GM21423 (cell line): ENCODE measurements at regions not wholly inside any gene's neighbourhood (a gene's known extent, or its start where the extent isn't known, plus 50 kb on each side); places are given as distances from the start of the nearest gene placed in this dataset.
"Not testable (repeated sequence)": the region's sequence is repeated elsewhere in the genome, so short reads cannot be mapped to it uniquely, and the experiment has no call there.

Experiments used
- ATAC-seq: cut with Tn5 transposase; IDR thresholded peaks from one replicate; pipeline ENCODE4 v1.9.1; 2021; ENCODE audit warnings: mild to moderate bottlenecking, moderate library complexity; ENCODE audit not compliant: unreplicated experiment

- no peak for ATAC-seq
Measured at GRCh38 chr12:126910570-126910969, 1356.4 kb upstream of the TMEM132C start.

DNA sequence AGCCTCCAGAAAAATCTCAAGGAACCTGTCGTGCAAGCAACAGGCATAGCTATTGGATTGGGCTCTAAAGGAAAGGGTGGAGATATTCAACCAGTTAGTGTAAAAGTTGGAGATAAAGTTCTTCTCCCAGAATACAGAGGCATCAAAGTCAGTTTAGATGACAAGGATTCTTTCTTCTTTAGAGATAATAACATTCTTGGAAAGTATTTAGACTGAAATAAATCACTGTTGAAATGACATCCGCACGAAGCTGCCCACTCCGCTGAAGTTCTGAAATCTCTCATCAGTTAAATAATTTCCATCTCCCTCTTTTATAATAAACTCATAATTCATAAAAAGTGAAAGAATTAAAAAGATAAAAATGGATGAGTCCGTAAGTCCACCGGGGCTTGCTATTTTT, 1354.9 kb upstream of the TMEM132C start:
- no peak for ATAC-seq

DNA sequence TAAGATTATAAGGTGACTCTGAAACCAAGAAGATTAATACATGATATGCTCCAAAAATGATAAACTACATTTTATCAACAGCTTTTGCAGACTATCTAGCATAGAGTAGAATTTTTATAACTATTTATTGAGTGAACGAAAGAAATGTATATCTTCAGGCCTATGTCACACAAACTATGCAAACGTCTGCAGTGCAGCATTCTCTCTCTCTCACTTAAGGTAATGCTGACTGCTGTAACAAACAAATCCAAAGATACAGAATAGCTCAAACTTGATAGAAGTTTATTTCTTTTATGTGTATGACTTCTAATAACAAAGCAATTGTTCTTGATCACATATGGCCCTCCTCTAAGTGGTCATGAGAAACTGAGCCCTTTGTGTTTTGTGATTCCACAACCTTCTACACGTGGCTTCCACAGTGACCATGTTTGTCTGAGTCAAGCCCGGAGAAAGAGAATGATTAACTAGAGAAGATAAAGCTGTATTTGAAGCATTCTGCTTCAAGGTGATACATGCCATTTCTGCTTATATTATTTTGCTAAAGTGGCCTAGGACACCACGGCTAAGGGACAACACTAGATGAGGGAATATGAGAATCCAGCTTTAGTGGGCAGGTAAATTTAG, 1352.7 kb upstream of the TMEM132C start:
- no peak for ATAC-seq

GRCh38 chr12:126915309-126915708, 1351.7 kb upstream of the TMEM132C start:
- no peak for ATAC-seq

DNA sequence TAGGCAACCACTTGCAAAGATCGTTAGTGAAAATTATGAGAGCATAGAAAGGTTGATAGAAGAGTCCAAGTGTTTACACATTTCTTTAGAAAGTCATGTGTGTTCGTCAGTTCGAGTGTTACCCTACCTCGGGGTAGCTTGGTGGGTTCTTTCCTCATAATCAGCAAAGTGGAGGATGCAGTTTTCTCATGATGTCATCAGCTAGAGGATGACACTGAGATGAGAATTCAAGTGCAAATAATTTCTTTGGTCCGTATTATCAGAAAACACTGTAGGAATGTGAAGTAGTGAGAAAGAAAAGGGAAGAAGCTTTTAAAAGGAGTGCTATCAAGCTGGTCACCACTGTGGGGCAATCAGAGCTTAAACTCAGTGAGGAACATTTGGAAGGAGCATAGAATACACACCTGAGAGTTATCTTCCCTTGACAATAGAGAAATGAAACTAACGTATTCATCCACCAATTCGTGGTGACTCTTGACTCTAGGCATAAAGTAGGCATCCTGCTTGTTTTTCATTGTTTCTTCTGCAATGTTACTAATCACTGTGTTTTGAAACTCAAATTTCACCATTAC, 1340.9 kb upstream of the TMEM132C start:
- no peak for ATAC-seq

DNA sequence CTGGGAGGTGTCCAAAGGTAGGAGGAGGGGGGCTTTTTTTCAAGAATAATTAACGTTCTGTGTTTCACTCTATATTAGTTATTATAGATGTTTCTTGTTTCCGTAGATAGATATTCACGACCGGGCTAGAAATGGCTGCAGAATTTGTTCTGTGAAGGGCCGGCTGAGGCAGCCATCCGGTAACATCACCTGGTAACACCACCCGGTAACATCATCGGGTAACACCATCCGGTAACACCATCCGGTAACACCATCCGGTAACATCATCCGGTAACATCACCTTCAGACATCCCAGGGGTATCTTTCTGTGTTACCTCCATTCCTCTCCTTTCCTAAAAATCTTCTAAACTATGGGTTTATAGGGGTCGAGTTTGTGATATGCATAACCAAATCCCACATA, 1336.7 kb upstream of the TMEM132C start:
- no peak for ATAC-seq

DNA sequence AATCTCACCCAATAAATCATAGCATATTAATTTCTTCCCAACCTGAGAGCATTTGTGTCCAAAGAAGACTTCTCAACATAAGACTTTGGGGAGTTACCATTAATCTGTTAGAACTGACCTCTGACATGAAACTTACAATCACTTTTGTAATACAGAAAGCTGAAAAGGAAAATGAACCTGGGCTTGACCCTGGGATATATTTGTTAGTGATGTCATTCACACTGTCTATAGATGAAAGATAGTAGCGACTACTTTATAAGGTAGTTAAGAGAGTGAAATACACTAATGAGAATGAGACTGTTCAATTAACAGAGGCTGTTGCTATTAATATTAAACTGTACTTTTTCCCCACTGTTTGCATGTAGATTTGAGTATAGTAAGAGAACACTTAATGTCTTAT, 1334.8 kb upstream of the TMEM132C start:
- ATAC-seq, result no peak

- ATAC-seq, result no peak
Measured at GRCh38 chr12:126935435-126935834, 1331.5 kb upstream of the TMEM132C start.

- no peak for ATAC-seq
Measured at GRCh38 chr12:126936181-126936851, 1330.7 kb upstream of the TMEM132C start.

- ATAC-seq, result no peak
Measured at GRCh38 chr12:126937431-126937830, 1329.5 kb upstream of the TMEM132C start.

DNA sequence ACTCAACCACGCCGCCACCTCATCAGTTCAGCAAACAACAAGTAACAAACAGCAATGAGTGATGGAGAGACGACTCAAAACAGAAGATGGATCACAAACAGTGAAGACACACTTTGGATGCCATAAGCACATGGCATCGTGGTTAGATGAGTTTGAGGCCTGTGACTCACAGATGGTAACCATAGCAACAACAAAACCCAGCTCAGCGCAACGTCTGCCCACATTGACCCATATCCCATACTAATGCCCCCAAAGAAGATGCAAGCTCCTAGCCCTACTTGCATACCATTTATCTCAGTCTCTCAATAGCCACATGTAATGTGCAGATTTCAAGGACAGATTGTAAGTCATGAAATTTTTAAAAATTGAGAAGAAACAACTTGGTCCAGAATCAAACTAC, 1322.3 kb upstream of the TMEM132C start:
- ATAC-seq, result no peak

GRCh38 chr12:126946958-126947357, 1320.0 kb upstream of the TMEM132C start:
- ATAC-seq, result not testable (repeated sequence)

DNA sequence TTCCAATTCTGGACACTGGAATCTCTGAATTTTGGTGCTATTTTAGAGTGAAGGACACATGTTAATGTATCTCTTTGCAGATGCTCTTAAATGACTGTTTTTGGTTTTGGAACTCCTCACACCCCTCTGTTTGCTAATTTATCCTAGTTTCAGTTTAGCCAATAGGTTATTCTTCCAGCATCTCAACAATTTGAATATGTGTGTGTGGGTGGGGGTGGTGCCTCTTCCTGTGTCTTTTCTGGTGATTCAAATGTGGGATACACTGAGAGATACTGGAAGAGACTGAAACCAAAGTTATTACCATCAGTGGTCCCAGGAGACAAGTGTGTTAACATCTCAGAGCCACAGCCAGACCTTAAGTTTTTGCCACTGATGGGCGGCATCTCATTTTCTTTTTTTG, 1317.4 kb upstream of the TMEM132C start:
- ATAC-seq, result no peak

- ATAC-seq, result no peak
Measured at GRCh38 chr12:126950266-126950665, 1316.7 kb upstream of the TMEM132C start.

- no peak for ATAC-seq
Measured at GRCh38 chr12:126952096-126953007, 1314.6 kb upstream of the TMEM132C start.

DNA sequence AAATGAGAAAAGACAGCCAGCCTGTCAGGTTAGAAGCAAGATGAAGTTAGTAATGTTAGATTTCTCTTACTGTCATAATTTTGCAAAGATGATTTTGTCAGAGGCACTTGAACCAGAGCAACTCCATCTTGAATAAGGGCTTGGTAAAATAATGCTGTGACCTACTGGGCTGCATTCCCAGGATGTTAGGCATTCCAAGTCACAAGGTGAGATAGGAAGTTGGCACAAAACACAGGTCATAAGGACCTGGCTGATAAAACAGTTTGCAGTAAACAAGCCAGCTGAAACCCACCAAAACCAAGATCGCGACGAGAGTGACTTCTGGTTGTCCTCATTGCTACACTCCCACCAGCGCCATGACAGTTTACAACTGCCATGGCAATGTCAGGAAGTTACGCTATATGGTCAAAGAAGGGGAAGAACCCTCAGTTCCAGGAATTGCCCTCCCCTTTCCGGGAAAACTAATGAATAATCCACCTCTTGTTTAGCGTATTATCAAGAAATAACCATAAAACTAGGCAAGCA, 1313.5 kb upstream of the TMEM132C start:
- ATAC-seq, result no peak

- no peak for ATAC-seq
Measured at GRCh38 chr12:126960221-126960620, 1306.7 kb upstream of the TMEM132C start.

- no peak for ATAC-seq
Measured at GRCh38 chr12:126960709-126961108, 1306.3 kb upstream of the TMEM132C start.

GRCh38 chr12:126963825-126964224, 1303.1 kb upstream of the TMEM132C start:
- no peak for ATAC-seq

GRCh38 chr12:126966498-126966897, 1300.5 kb upstream of the TMEM132C start:
- ATAC-seq, result no peak

DNA sequence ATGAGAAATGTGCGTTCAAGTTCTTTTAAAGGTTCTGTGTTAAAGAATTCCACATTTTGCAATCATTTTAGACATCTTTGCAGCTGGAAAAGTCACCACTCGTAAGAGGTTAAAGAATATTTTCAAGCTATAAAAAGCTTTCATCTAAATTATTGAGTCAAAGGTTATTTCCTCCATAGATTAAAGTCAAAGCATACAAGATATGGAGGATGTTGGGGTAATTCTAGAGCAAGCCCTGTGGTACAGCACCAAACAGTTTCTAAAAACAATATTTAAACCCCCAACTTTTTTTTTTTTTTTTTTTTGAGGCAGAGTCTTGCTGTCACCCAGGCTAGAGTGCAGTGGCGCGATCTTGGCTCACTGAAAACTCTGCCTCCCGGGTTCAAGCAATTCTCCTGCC, 1299.8 kb upstream of the TMEM132C start:
- ATAC-seq, result no peak
